ENCODE measurements at regions not wholly inside any gene's neighbourhood (a gene's known extent, or its start where the extent isn't known, plus 50 kb on each side); places are given as distances from the start of the nearest gene placed in this dataset.

- CTCF ChIA-PET, result no interaction called here
- DNase-seq (ENCODE audit: low read depth, low spot score), result no peak
- POLR2A ChIA-PET, result no interaction called here
- no peak for TF ChIP-seq CTCF (IDR thresholded peaks at IDR 0.05; ENCODE audit: insufficient read depth, low read length, missing control alignments)
- no peak overlapping the region for H3K4me3 ChIP-seq (ENCODE audit: low read depth, low read length)
Measured at GRCh38 chr19:56956503-56957226, 116.1 kb upstream of the PEG3 start.

- H3K4me3 ChIP-seq (ENCODE audit: low read depth, low read length), result no peak overlapping the region
- POLR2A ChIA-PET, result no interaction called here
- no peak for TF ChIP-seq CTCF (IDR thresholded peaks at IDR 0.05; ENCODE audit: insufficient read depth, low read length, missing control alignments)
- CTCF ChIA-PET, result no interaction called here
- no peak for DNase-seq (ENCODE audit: low read depth, low spot score)
Measured at GRCh38 chr19:56959205-56959604, 118.7 kb upstream of the PEG3 start.

- ChIA-PET POLR2A (no interaction called here), CTCF (no interaction called here)
- H3K4me3 ChIP-seq (ENCODE audit: low read depth, low read length), result no peak overlapping the region
- DNase-seq (ENCODE audit: low read depth, low spot score), result no peak
- no peak for TF ChIP-seq CTCF (IDR thresholded peaks at IDR 0.05; ENCODE audit: insufficient read depth, low read length, missing control alignments)
Measured at GRCh38 chr19:56960959-56961543, 120.5 kb upstream of the PEG3 start.

DNA sequence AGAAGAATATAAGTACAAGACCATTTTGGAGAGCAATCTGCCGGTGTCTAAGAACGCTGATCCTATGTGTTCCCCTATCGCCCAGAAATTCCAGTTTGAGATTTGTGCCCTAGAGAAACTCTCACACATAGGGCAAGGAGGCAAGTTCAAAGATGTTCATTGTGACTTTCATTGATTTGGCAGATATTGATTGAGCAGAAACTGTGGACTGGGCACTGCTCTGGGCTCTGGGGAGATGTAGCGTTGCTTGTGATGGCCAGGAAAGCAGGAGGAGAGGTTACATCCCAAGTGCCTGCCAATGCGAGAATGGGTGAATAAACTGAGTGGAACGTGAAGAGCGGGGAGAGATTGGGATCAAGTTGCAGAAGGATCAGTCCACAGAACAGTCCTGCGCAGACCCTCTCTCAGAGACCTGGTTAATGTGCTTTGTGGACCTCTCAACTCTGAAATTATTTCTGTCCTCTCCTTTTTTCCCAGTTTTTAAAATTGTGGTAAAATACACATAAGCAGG is 123.9 kb upstream of the PEG3 start:
- ChIA-PET POLR2A (no interaction called here), CTCF (no interaction called here)
- TF ChIP-seq CTCF (IDR thresholded peaks at IDR 0.05; ENCODE audit: insufficient read depth, low read length, missing control alignments), result no peak

GRCh38 chr19:56966225-56966696 is 125.7 kb upstream of the PEG3 start:
- ChIA-PET CTCF (no interaction called here), POLR2A (no interaction called here)
- DNase-seq (ENCODE audit: low read depth, low spot score), result no peak
- no peak for TF ChIP-seq CTCF (IDR thresholded peaks at IDR 0.05; ENCODE audit: insufficient read depth, low read length, missing control alignments)
- no peak overlapping the region for H3K4me3 ChIP-seq (ENCODE audit: low read depth, low read length)

More for the DNA sequence above, 123.9 kb upstream of the PEG3 start:
- DNase-seq (ENCODE audit: low read depth, low spot score), result no peak
- no peak overlapping the region for H3K4me3 ChIP-seq (ENCODE audit: low read depth, low read length)

DNA sequence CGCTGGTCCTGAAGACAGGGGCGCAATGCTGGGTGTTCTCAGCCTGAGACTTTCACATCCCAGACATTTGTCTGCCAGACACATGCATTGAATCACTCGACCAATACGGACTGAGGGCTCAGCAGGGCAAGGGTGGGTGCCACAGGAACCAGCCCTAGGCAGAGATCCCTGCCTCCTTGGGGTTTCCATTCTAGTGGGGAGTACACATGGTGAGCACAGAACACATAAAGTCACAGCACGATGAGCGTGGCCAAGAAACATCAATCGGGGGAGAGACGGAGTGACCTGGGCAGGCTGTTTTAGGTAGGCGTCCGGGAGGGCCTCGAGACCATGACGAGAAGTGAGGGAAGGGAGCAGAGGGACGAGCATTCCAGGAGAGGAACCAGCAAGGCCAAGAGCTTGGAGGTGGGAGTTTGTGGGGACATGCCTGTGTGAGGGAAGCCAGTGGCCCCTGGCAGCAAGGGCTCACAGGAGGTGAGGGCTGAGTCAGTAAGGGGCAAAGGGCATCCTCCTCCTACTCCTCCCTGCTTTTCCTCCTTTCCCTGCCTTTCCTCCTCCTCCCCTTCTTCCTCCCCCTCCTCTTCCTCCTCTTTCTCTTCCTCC is 126.3 kb upstream of the PEG3 start:
- TF ChIP-seq CTCF (IDR thresholded peaks at IDR 0.05; ENCODE audit: insufficient read depth, low read length, missing control alignments), result no peak
- CTCF ChIA-PET, result no interaction called here
- H3K4me3 ChIP-seq (ENCODE audit: low read depth, low read length), result no peak overlapping the region
- DNase-seq (ENCODE audit: low read depth, low spot score), result no peak
- POLR2A ChIA-PET, result no interaction called here
